ENCODE measurements at regions not wholly inside any gene's neighbourhood (a gene's known extent, or its start where the extent isn't known, plus 50 kb on each side); places are given as distances from the start of the nearest gene placed in this dataset.

GRCh38 chr3:187985647-187986046 lies 168.3 kb upstream of the LPP start:
- TF ChIP-seq POLR2A (IDR thresholded peaks at IDR 0.05): no peak
- TF ChIP-seq CTCF (IDR thresholded peaks at IDR 0.05): no peak
